ENCODE measurements at regions not wholly inside any gene's neighbourhood (a gene's known extent, or its start where the extent isn't known, plus 50 kb on each side); places are given as distances from the start of the nearest gene placed in this dataset.
"Not testable (repeated sequence)": the region's sequence is repeated elsewhere in the genome, so short reads cannot be mapped to it uniquely, and the experiment has no call there.

DNA sequence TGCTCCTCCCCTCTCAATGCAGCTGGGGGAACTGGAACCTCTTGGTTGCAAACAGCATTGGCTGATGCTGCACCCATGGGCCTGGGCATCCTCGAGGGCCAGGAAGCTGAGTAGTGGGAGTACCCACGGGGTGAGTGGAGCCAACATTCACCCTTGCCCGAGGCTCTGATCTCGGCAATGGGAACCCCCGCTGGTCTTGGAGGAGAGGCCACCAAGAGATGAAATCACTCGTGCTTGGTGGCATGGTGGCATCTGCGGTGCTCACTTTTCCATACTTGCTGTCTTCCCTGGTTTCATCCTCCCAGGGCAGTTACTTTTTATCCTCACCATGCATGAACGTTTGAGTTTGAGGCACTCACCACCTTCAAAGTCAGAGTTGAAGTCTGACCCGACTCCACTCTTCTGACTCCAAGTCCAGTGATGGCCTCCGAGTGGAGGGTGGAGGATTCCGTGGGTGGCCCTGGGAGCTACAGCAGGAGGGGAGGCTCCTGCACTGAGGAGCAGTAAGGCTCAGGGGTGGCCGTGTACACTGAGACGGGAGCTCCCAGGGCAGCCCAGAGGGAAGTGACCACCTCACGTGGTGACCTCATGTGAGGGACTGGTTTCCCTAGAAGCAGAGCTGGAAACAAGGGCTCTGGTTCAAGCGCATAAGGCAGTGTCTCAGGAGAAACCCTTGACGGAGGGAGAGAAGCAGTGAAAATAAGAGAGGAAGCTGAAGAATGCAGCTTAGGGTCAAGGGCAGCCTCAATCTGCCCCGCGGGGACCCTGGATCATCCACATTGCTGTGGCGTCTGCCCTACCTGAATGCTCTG lies 349.1 kb downstream of the TCERG1L start:
- no peak for DNase-seq

GRCh38 chr10:130963052-130963393 lies 348.5 kb downstream of the TCERG1L start:
- no peak for DNase-seq

- DNase-seq = no peak
These were observed 347.6 kb downstream of the TCERG1L start for GRCh38 chr10:130963786-130964522.

- DNase-seq = no peak
These were observed 346.8 kb downstream of the TCERG1L start for GRCh38 chr10:130964771-130965170.

DNA sequence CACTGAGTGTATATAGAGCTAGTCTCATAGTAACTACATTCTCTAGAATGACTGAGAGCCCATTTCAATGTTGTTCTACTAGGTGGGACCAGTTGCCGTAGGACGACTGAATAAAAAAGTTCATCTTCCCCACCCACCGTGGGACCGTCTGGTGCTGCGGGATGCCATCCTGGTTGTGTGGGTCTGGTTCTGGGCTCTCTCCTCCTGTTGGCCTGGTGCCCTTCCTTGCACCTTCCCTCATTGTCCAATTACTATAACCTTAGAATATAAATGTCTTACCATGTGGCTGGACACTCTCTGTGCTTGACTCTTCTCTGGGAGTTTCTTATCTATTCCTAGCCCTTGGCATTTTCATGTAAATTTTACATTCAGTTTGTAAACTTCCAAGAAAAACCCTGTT lies 344.4 kb downstream of the TCERG1L start:
- no peak for DNase-seq

- DNase-seq = no peak
These were observed 343.7 kb downstream of the TCERG1L start for GRCh38 chr10:130967784-130968183.

DNA sequence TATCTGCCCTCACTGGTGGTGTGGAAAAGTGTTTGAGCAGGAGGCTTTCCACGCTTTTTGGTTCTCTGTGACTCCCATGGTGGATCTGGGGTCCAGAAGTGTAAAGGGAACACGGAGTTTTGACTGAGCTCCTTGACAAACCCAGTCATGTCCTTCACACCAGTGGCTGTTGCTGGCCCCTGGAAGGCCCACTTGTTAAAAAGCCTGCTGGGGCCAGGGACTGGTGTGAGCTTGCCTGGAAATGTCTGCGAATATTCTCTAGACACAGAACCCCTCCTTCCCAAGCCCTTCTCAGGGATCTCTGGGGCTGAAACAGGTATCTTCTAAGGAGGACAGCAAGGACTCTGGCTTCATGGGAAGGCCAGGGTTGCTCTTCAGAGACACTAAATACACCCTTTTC lies 343.0 kb downstream of the TCERG1L start:
- no peak for DNase-seq

DNA sequence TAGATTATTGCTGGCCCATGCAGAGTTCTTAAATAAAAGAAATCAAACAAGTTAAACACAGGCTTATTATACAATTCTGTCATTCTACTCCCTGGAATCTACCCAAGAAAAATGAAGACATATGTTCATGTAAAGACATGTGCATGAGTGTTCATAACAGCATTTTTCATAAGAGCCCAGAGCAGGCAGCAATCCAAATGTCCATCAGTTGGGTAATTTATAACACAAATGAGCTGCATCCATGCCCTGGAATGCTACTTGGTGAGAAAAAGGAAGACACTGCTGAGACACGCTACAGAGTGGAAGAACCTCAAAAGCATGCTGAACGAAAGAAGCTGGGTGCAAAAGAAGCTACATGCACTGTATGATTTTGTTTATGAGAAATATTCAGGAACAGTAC lies 342.6 kb downstream of the TCERG1L start:
- DNase-seq = no peak

DNA sequence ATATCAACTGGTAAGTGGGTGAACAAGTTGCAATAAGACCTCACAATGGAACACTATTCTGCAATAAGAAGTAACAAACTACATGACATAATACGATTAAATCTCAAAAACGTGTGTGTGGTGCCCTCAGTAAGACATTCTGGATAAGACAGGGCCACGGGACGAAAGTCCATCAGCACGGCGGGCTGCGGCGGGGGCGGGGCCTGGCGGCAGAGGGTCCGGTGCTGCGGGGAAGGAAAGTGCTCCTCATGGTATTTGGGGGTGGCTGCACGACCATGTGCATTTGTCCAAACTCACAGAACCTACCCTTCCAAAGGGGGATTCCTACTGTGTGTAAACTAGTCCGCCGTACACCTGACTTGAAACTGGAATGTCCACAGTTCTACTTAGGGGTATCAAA lies 341.8 kb downstream of the TCERG1L start:
- no peak for DNase-seq

DNA sequence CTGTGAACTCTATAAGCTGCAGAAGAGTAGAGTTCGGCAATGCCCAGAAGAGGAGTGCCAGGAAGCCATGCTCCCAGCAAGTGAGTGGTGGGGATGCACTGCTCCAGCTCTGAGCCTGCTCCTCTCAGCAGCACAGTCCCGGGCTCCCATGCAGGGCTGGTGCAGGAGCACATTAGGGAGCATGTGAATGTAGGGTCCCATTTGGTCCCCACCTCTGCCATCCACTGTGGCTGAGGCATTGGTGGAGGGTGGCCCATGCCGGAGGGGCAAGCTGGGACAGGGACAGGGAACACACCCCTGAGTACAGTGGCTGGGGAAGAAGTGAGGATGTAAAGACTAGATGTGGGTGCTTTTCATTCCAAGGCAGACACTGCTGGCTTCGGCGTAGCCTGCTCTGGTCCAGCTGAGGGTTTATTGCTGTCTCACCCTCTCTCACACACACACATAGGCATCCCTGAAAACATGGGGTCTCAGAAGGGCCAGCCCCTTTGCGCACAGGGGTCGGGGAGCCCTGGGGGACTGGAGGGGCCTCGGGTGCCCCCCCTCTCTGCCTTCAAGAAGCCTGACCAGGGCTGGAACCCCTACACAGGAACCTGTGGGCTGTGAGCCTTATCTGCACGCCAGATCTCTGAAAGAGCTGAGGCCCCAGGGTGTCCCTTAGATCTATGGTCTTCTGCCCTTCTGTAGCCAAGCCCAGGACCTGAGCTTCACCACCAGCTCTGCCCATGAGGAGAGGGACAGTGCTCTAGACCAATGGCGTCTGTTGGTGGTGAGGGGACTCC lies 341.0 kb downstream of the TCERG1L start:
- DNase-seq = no peak

- DNase-seq = no peak
These were observed 340.4 kb downstream of the TCERG1L start for GRCh38 chr10:130971123-130971435.

DNA sequence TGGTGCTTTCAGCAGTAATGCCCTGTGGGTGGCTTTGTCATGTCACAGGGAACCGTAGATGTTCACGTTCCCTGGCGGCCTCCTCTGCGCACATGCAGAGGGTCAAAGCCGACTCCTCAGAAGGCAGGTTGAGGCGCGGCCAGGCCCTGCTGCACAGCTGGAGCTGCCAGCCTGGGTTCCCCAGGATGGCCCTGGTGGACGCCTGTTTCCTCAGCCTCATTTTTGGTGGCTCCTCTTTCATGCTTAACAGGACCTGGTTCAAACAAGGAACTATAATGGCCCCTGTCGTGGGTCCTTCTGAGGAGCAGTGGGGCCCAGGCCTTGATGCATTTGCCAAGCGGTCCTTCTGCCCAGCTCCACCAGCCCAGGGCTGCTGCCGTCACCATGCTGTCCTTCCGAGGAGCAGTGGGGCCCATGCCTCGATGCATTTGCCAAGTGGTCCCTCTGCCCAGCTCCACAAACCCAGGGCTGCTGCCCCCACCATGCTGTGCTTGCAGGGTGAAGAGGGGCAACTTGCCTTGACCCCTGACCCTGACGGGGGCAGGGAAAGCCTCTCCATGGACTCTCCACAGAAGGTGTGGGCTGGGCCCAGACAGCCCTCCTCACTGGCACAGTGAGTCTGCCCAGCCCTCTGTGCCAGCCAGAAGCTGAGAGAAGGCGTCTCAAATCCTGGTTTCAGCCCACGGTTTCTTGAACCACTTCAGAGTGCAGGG lies 338.2 kb downstream of the TCERG1L start:
- DNase-seq = no peak

GRCh38 chr10:130974166-130974565 lies 337.4 kb downstream of the TCERG1L start:
- DNase-seq = no peak

DNA sequence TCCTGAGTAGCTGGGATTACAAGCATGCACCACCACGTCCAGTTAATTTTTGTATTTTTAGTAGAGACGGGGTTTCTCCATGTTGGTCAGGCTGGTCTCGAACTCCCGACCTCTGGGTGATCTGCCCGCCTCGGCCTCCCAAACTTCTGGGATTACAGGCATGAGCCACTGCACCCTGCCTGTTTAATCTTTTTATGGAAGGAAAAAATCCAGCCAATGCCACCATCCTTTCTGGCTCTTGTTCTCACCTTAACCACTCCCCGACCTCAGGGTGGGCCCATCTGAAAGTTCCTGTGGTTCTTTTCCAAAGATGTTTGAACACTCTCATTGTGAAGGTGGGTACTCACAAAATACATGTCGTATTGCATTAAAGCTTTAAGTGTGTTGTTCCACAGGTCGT lies 336.2 kb downstream of the TCERG1L start:
- not testable (repeated sequence) for DNase-seq

GRCh38 chr10:130982802-130983201 lies 328.7 kb downstream of the TCERG1L start:
- no peak for DNase-seq

DNA sequence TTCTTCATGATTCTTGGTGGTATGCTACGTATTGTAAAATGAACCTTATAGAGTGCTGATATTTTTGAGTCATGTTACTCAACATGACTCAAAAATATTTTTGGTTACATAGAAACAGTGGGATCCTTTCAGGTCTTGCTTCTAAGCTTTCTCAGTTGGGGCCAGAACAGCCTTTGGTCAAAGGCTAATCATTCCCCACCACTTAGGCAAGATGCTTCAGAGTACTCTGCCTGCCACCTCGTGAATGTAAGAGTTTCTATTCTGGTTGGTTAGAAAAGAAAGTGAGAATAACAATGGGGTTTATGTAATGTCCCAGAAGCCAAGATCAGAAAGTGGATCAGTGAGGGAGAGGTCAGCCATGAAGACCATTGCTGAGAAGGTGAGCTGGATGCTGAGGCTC lies 327.8 kb downstream of the TCERG1L start:
- no peak for DNase-seq

GRCh38 chr10:130984686-130985085 lies 326.8 kb downstream of the TCERG1L start:
- no peak for DNase-seq

- DNase-seq = no peak
These were observed 326.3 kb downstream of the TCERG1L start for GRCh38 chr10:130985158-130985753.

GRCh38 chr10:130986846-130987245 lies 324.7 kb downstream of the TCERG1L start:
- DNase-seq = no peak

DNA sequence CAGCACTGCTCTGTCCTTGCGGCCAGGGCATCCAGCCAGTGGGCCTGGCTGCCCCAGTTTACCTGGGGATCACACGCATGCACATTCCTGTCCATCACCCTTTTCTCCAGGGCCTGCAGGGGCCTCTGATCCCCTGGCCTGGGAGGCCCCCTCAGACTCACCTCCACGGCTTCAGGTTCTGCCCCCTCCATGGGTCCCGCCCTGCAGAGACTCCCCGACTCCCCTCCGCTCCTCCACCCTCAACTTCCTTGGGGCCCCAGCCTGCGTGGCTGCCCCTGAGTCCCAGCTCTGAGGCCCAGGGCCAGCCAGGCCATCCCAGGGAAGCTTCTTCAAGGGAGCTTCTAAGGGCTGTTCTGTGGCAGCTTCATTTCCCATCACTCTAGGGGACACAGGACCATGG lies 324.1 kb downstream of the TCERG1L start:
- no peak for DNase-seq

DNA sequence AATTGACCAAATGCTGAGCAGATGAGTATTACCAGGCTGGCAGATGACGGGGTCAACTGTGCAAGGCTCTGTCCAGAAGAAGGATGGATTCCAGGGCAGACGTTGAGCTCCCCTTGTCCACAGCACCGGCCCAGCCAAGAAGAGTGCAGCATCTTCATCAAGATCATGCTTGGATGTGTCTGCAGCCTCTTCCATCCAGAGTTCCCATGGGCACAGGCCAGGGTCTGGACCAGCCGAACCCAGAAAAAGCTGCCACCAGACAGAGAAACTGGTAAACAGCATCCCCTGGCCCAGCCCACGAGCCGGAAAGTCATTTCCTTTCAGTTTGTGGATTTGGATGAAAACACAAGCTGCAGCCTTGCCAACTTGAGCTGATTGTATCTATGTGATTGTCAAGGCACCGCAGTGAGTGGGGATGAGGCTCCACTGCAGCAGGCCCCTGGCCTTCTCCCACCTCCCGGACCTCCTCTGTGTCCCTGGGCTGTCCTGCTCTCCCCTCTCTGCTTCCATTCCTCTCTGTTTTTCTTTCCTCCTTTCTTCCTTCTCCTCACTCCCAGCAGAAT lies 321.8 kb downstream of the TCERG1L start:
- DNase-seq = no peak

DNA sequence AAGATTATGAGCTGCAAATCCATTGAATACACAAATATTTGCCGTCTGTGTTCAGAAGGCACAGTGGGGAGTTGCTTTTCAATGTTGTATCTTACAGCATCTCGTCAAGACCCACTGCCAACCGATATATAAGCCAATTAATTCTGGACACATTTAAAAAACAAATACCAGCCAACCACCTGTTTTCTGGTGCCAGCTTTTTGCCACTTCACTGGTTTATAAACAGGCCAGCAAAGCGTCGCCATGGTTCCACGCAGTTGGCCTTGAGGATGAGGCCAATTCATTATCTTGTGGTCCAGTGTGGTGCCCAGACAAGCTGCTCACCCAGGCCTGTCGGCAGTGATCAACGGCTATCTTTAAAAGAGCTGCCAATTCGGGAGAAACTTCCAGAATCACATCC lies 321.0 kb downstream of the TCERG1L start:
- peak; percentile 34 for DNase-seq

Data from NCI-H1105 treated with DMSO at 0.1 percent for 48 hours (cell line).